Right cardiac atrium (tissue), 5 donors: ENCODE measurements at regions not wholly inside any gene's neighbourhood (a gene's known extent, or its start where the extent isn't known, plus 50 kb on each side); places are given as distances from the start of the nearest gene placed in this dataset.

Source experiments
- ATAC-seq, 2 donors: fragments of 200-7000 bp; cut with Tn5 transposase; one replicate each; pipeline versions ENCODE4 v1.8.0 to v1.9.1; 2020; ENCODE audit warnings: moderate library complexity in 2 of 2, mild to moderate bottlenecking in 1 of 2
- DNase-seq, 3 donors: peaks; one replicate each; pipeline ENCODE4 v3.0.0-alpha.2; 2020
- H3K27ac ChIP-seq: one replicate; pipeline ENCODE4 v1.5.1; 2013; ENCODE audit warnings: mild to moderate bottlenecking, low read length, control low read depth, moderate library complexity
- H3K27me3 ChIP-seq: one replicate; pipeline ENCODE4 v1.6.1; 2013; ENCODE audit not compliant: control insufficient read depth, insufficient read depth
- H3K4me1 ChIP-seq: one replicate; pipeline ENCODE4 v1.6.1; 2013; ENCODE audit warnings: low read length; ENCODE audit not compliant: control insufficient read depth, insufficient read depth
- H3K4me3 ChIP-seq: one replicate; pipeline ENCODE4 v1.5.1; 2013; ENCODE audit warnings: low read length, control low read depth
- H3K9me3 ChIP-seq: one replicate; pipeline ENCODE4 v1.6.1; 2013; ENCODE audit warnings: low read length; ENCODE audit not compliant: control insufficient read depth
- WGBS: extraction: QIAGEN DNeasy Blood & Tissue Kit; methylation state at CpG from one replicate; pipeline ENCODE4 v1.1.7; 2013; 5-methylcytosine and 5-hydroxymethylcytosine counted together
- intact Hi-C, 4 donors: fragments of 100-400 bp; cut with DNase I; formaldehyde crosslinking; loops; one replicate each; pipeline versions ENCODE4 v1.11.0 to v1.14.0; 2022 to 2023
- donor health status: healthy with polysubstance abuse.
- donor health status: DM: no; HTN: yes; CAD: no.
- donor health status: DM: no; HTN: no; CAD: no.
- donor health status: DM: no; HTN: yes; CAD: no; lungs with severe emphysema.
- donor health status: DM: yes; HTN: yes; CAD: no.

GRCh38 chr13:99835442-99835841 lies 136.1 kb downstream of the ZIC5 start:
- Histone ChIP-seq H3K9me3 (no peaks in the 10 kb centered on the region), H3K4me3 (no peak overlapping the region), H3K27me3 (no peaks in the 10 kb centered on the region), H3K27ac (no peak overlapping the region), H3K4me1 (no peaks in the 10 kb centered on the region)
- ATAC-seq (no peak), DNase-seq (no peak)
- 81% methylated on average over 1 of the region's 1 CpG for WGBS
- intact Hi-C loops = no loop called here

GRCh38 chr13:99834246-99834645 lies 137.3 kb downstream of the ZIC5 start:
- no peak for ATAC-seq
- Histone ChIP-seq H3K4me3 (no peak overlapping the region), H3K27me3 (no peaks in the 10 kb centered on the region), H3K9me3 (no peaks in the 10 kb centered on the region), H3K27ac (no peak overlapping the region), H3K4me1 (no peaks in the 10 kb centered on the region)
- 68% methylated on average over 3 of the region's 3 CpGs for WGBS
- no peak for DNase-seq
- intact Hi-C loops = no loop called here

DNA sequence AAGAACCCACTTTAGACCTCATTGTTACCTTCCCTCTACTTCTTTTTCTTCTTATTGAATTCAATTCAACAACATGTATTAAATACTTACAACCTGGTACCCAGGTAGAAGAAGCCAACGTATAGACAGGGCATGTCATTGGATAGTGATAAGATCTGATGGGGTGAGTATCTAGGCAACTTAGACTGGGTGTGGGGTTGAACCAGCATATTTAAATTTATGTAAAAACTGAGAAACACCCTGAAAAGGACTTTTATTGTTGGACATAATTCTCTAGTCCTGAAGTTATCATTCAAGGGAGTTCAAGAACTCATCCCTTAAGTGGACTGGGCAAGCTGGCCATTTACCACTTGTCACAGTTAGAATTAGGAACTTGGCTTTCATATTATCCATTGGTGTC lies 139.2 kb downstream of the ZIC5 start:
- DNase-seq = no peak
- H3K27me3 ChIP-seq = no peaks in the 10 kb centered on the region
- no peaks in the 10 kb centered on the region for H3K9me3 ChIP-seq
- no peaks in the 10 kb centered on the region for H3K4me1 ChIP-seq
- intact Hi-C loops = no loop called here
- no peak for ATAC-seq
- no peak overlapping the region for H3K27ac ChIP-seq
- 92% methylated on average over 1 of the region's 1 CpG for WGBS
- H3K4me3 ChIP-seq = no peak overlapping the region

- WGBS = 92% methylated on average over 3 of the region's 3 CpGs
- intact Hi-C loops = no loop called here
- H3K9me3 ChIP-seq = no peaks in the 10 kb centered on the region
- no peak for DNase-seq
- ATAC-seq = no peak
- H3K27me3 ChIP-seq = no peaks in the 10 kb centered on the region
- H3K27ac ChIP-seq = no peak overlapping the region
- no peak overlapping the region for H3K4me3 ChIP-seq
- no peaks in the 10 kb centered on the region for H3K4me1 ChIP-seq
These were observed 140.6 kb downstream of the ZIC5 start for GRCh38 chr13:99830931-99831330.

DNA sequence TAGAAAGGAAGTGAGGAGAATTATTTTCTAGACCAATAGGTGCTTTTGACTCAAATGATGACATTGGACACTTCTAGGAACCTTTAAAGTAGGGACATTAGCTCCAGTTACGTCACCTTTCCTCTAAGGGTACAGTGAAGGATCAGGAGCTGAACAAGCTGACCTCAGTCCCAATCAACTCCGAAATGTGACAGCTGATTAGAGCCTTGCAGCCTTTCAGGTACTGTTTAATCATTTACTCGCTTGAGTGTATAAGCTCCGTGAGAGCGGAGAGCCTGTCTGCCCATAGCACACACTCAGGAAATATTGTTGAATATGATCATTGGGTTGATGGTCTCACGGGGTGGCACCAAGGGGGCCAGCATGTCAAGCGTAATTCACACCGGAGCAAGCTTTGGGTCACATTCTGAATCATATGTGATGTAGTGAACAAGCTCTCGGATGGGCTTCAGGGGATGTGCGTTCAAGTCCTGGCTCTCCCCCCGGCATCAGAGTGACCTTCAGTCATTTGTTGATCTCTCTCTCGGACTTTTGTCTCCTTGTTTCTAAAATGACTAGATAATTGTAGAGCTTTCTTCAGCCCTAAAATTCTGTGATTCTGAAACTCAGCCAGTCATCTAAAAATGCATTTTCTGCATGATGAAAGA lies 141.9 kb downstream of the ZIC5 start:
- intact Hi-C loops = no loop called here
- Histone ChIP-seq H3K27ac (no peak overlapping the region), H3K9me3 (no peaks in the 10 kb centered on the region), H3K4me1 (no peaks in the 10 kb centered on the region), H3K27me3 (no peaks in the 10 kb centered on the region), H3K4me3 (no peak overlapping the region)
- 90% methylated on average over 12 of the region's 12 CpGs for WGBS
- DNase-seq (no peak), ATAC-seq (no peak)

- H3K27ac ChIP-seq = no peak overlapping the region
- H3K27me3 ChIP-seq = no peaks in the 10 kb centered on the region
- H3K4me1 ChIP-seq = no peaks in the 10 kb centered on the region
- no peak for DNase-seq
- intact Hi-C loops = no loop called here
- no peak overlapping the region for H3K4me3 ChIP-seq
- ATAC-seq = no peak
- no peaks in the 10 kb centered on the region for H3K9me3 ChIP-seq
- WGBS = 79% methylated on average over 5 of the region's 5 CpGs
These were observed 142.4 kb downstream of the ZIC5 start for GRCh38 chr13:99829161-99829560.

DNA sequence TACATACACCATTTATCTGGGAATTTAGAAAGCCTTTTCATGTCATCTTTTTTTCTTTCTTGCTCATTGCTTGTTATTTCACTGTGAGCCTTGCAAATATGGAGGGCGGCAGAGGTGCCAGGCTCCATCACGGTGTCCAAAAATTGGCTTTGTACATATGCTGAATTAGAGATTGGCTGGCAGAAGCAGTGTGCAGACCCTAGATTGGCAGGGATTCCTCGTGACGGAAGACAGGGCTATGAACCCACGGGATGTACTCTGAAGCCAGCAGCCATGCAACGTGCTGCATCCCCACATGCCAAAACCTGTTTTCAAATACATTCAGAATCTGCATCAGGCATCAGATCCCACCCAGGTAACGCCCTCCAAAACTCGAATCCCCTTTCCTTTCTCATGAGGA lies 142.8 kb downstream of the ZIC5 start:
- no peaks in the 10 kb centered on the region for H3K9me3 ChIP-seq
- ATAC-seq (no peak), DNase-seq (no peak)
- no peak overlapping the region for H3K4me3 ChIP-seq
- 88% methylated on average over 8 of the region's 8 CpGs for WGBS
- H3K27me3 ChIP-seq = no peaks in the 10 kb centered on the region
- H3K4me1 ChIP-seq = no peaks in the 10 kb centered on the region
- H3K27ac ChIP-seq = no peak overlapping the region
- intact Hi-C loops = no loop called here

DNA sequence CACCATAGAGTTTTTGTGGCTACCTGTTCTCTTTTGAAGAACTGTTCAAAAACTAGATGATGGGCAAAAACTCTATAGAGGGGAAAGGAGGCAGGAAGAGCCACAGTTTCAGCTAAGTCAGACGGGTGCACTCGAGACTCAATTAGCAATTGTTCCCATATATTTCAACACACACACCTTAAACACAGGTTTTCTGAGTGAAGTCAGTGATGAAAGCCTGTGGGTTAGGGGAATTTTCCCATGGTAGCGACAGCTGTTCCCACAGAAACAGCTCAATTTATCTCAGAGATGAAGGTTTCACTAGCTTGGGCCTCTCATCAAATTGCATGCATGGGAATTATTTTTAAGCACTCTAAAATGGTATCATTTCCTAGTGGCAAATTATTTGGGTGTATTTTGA lies 143.4 kb downstream of the ZIC5 start:
- no peaks in the 10 kb centered on the region for H3K4me1 ChIP-seq
- 80% methylated on average over 3 of the region's 3 CpGs for whole genome bisulfite sequencing
- intact Hi-C loops = no loop called here
- no peaks in the 10 kb centered on the region for H3K9me3 ChIP-seq
- no peak overlapping the region for H3K4me3 ChIP-seq
- no peak overlapping the region for H3K27ac ChIP-seq
- ATAC-seq = no peak
- no peak for DNase-seq
- H3K27me3 ChIP-seq = no peaks in the 10 kb centered on the region

GRCh38 chr13:99827011-99827772 lies 144.4 kb downstream of the ZIC5 start:
- intact Hi-C loops = no loop called here
- Histone ChIP-seq H3K4me1 (no peaks in the 10 kb centered on the region), H3K27me3 (no peaks in the 10 kb centered on the region), H3K9me3 (no peaks in the 10 kb centered on the region), H3K4me3 (no peak overlapping the region), H3K27ac (no peak overlapping the region)
- DNase-seq (no peak), ATAC-seq (no peak)
- WGBS = 91% methylated on average over 12 of the region's 12 CpGs

DNA sequence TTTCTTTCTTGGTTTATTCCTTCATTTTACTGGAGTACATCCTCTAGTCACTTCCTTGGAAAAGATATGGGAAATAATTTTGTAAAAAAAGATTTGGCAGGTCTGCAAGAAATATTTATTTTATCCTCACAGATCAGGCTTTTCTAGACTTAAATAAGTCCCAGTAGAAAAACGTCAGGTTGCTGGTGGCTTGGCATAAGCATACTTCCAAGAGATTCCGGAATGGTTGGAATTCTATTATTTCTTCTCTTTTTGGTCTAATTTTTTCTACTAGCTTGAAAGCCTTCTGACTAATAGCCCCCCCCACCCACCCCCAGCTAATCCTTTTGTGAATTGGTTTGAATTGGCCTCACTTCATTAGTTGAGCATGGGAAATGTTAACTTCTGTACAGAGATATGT lies 147.6 kb downstream of the ZIC5 start:
- DNase-seq (no peak), ATAC-seq (no peak)
- intact Hi-C loops = no loop called here
- H3K4me1 ChIP-seq = no peaks in the 10 kb centered on the region
- 85% methylated on average over 2 of the region's 2 CpGs for WGBS
- H3K27me3 ChIP-seq = no peaks in the 10 kb centered on the region
- H3K9me3 ChIP-seq = no peaks in the 10 kb centered on the region
- H3K27ac ChIP-seq = no peak overlapping the region
- no peak overlapping the region for H3K4me3 ChIP-seq

GRCh38 chr13:99822820-99823219 lies 148.7 kb downstream of the ZIC5 start:
- Histone ChIP-seq H3K27me3 (no peaks in the 10 kb centered on the region), H3K9me3 (no peaks in the 10 kb centered on the region), H3K27ac (no peak overlapping the region), H3K4me1 (no peaks in the 10 kb centered on the region), H3K4me3 (no peak overlapping the region)
- WGBS = 80% methylated on average over 2 of the region's 2 CpGs
- DNase-seq (no peak), ATAC-seq (no peak)
- intact Hi-C loops = no loop called here
